ENCODE measurements at regions not wholly inside any gene's neighbourhood (a gene's known extent, or its start where the extent isn't known, plus 50 kb on each side); places are given as distances from the start of the nearest gene placed in this dataset.

DNA sequence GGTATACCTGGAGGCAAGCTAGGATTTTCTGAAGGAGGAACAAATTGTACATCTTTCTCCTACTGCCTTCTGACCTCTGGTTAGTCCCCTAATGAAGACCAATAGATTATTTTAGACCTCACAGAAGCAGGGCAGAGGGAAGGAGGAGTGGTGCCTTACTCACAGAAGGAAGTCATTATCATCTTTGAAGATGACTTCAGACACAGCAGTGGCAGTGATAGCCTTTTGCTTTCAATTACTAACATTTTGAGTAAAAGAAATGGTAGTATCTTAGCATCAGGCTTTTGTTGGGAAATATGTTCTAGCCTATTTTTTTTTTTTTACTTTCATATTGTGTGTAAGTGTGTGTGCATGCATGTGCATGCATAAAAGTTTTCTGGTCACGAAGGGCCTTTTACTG is 164.2 kb upstream of the PLN start:
- TF ChIP-seq, protein P1, sequence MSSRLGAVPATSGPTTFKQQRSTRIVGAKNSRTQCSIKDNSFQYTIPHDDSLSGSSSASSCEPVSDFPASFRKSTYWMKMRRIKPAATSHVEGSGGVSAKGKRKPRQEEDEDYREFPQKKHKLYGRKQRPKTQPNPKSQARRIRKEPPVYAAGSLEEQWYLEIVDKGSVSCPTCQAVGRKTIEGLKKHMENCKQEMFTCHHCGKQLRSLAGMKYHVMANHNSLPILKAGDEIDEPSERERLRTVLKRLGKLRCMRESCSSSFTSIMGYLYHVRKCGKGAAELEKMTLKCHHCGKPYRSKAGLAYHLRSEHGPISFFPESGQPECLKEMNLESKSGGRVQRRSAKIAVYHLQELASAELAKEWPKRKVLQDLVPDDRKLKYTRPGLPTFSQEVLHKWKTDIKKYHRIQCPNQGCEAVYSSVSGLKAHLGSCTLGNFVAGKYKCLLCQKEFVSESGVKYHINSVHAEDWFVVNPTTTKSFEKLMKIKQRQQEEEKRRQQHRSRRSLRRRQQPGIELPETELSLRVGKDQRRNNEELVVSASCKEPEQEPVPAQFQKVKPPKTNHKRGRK (CRISPR knock-in tag; IDR thresholded peaks at IDR 0.05; ENCODE audit: borderline replicate concordance): no peak
- TF ChIP-seq, protein P2, sequence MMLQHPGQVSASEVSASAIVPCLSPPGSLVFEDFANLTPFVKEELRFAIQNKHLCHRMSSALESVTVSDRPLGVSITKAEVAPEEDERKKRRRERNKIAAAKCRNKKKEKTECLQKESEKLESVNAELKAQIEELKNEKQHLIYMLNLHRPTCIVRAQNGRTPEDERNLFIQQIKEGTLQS (CRISPR knock-in tag; conservative IDR thresholded peaks at IDR 0.05): no peak

Measured in WTC11 (cell line).